Natural killer cell (primary cell): ENCODE measurements at regions not wholly inside any gene's neighbourhood (a gene's known extent, or its start where the extent isn't known, plus 50 kb on each side); places are given as distances from the start of the nearest gene placed in this dataset.
A peak's percentile ranks its signal among the peaks of the same experiment; 100 is the strongest.
"Not testable (repeated sequence)": the region's sequence is repeated elsewhere in the genome, so short reads cannot be mapped to it uniquely, and the experiment has no call there.

Experiments
- ATAC-seq, 3 donors: fragments of 150-1000 bp in 2 of 3; fragments of 200-7000 bp in 1 of 3; cut with Tn5 transposase; 1 replicate in 1 of 3; 2 replicates in 2 of 3; pipeline ENCODE4 v1.10.0; 2021; ENCODE audit warnings: mild to moderate bottlenecking in 2 of 3, moderate library complexity in 2 of 3
- DNase-seq, 2 donors: peaks; one replicate each; pipeline versions ENCODE4 v3.0.0 to v3.0.0-alpha.2; 2013 to 2021; ENCODE audit warnings: mixed read lengths in 1 of 2
- H3K27ac ChIP-seq: one replicate; pipeline ENCODE4 v1.5.1; 2013; ENCODE audit warnings: mild to moderate bottlenecking, low read length
- H3K27me3 ChIP-seq: one replicate; pipeline ENCODE4 v1.6.1; 2013; ENCODE audit warnings: low read length; ENCODE audit not compliant: control insufficient read depth, insufficient read depth
- H3K36me3 ChIP-seq: one replicate; pipeline ENCODE4 v1.6.1; 2013; ENCODE audit warnings: low read length; ENCODE audit not compliant: control insufficient read depth, insufficient read depth
- H3K4me1 ChIP-seq: one replicate; pipeline ENCODE4 v1.6.1; 2013; ENCODE audit warnings: low read length; ENCODE audit not compliant: control insufficient read depth, insufficient read depth
- H3K4me3 ChIP-seq: one replicate; pipeline ENCODE4 v1.5.1; 2013; ENCODE audit warnings: low read length
- H3K9me3 ChIP-seq: one replicate; pipeline ENCODE4 v1.6.1; 2013; ENCODE audit warnings: low read length; ENCODE audit not compliant: control insufficient read depth, insufficient read depth
- H3K27ac Mint-ChIP-seq, 2 donors: one replicate each; pipeline ENCODE4 v1.8.0; 2022; ENCODE audit warnings: mild to moderate bottlenecking in 2 of 2, mixed read lengths in 2 of 2, moderate library complexity in 1 of 2
- H3K27me3 Mint-ChIP-seq, 2 donors: one replicate each; pipeline ENCODE4 v1.8.0; 2022; ENCODE audit warnings: low read depth in 2 of 2, mixed read lengths in 2 of 2
- H3K36me3 Mint-ChIP-seq: one replicate; pipeline ENCODE4 v1.8.0; 2022; ENCODE audit warnings: mixed read lengths
- H3K4me1 Mint-ChIP-seq, 2 donors: one replicate each; pipeline ENCODE4 v1.8.0; 2022; ENCODE audit warnings: mixed read lengths in 2 of 2
- H3K4me3 Mint-ChIP-seq: one replicate; pipeline ENCODE4 v1.8.0; 2022; ENCODE audit warnings: mild to moderate bottlenecking, moderate library complexity, mixed read lengths
- H3K9me3 Mint-ChIP-seq, 2 donors: one replicate each; pipeline ENCODE4 v1.8.0; 2022; ENCODE audit warnings: mixed read lengths in 2 of 2
- CTCF ChIP-seq: fragments of 200-600 bp; IDR thresholded peaks from one replicate; pipeline ENCODE4 v1.8.0; 2022; ENCODE audit warnings: antibody characterized with exemption
- WGBS: methylation state at CpG from one replicate; pipeline ENCODE4 v1.1.7; 2013; ENCODE audit warnings: missing lambda C conversion rate; ENCODE audit not compliant: insufficient coverage; 5-methylcytosine and 5-hydroxymethylcytosine counted together
- intact Hi-C: fragments of 100-400 bp; cut with micrococcal nuclease; formaldehyde crosslinking; loops from one replicate; pipeline ENCODE4 v1.14.2; 2022

- peaks cover 7% of the 10 kb centered on the region for H3K36me3 Mint-ChIP-seq
- no peak for DNase-seq
- Histone ChIP-seq H3K4me3 (no peak overlapping the region), H3K36me3 (no peaks in the 10 kb centered on the region), H3K4me1 (peaks cover 3% of the 10 kb centered on the region), H3K27me3 (no peaks in the 10 kb centered on the region), H3K9me3 (peaks cover 3% of the 10 kb centered on the region), H3K27ac (no peak overlapping the region)
- H3K27me3 Mint-ChIP-seq = no peaks in the 10 kb centered on the region
- intact Hi-C loops = no loop called here
- H3K27ac Mint-ChIP-seq = peak overlapping the region in 1 of 2 donors; percentile 6
- no peaks in the 10 kb centered on the region for H3K9me3 Mint-ChIP-seq
- peaks cover 11% of the 10 kb centered on the region in 2 donors for H3K4me1 Mint-ChIP-seq
- no peak for TF ChIP-seq CTCF
- H3K4me3 Mint-ChIP-seq = no peak overlapping the region
- no peak for ATAC-seq
Measured at GRCh38 chr10:20380401-20380800, 516.7 kb downstream of the NEBL start.

- Mint-ChIP-seq H3K27ac (no peak overlapping the region), H3K9me3 (peaks cover 2 to 4% of the 10 kb centered on the region in 2 donors), H3K4me1 (peaks cover 18 to 28% of the 10 kb centered on the region in 2 donors), H3K4me3 (no peak overlapping the region), H3K36me3 (peaks cover 18% of the 10 kb centered on the region), H3K27me3 (no peaks in the 10 kb centered on the region)
- H3K4me3 ChIP-seq = no peak overlapping the region
- H3K4me1 ChIP-seq = no peaks in the 10 kb centered on the region
- H3K27me3 ChIP-seq = no peaks in the 10 kb centered on the region
- no peaks in the 10 kb centered on the region for H3K9me3 ChIP-seq
- no peak overlapping the region for H3K27ac ChIP-seq
- ATAC-seq (no peak), DNase-seq (no peak)
- intact Hi-C loops = no loop called here
- H3K36me3 ChIP-seq = no peaks in the 10 kb centered on the region
- TF ChIP-seq CTCF = no peak
Measured at GRCh38 chr10:20372748-20373147, 524.4 kb downstream of the NEBL start.

GRCh38 chr10:20370977-20371533, 526.1 kb downstream of the NEBL start:
- H3K4me3 Mint-ChIP-seq, H3K9me3 ChIP-seq, H3K4me3 ChIP-seq, H3K27ac Mint-ChIP-seq, H3K27ac ChIP-seq, DNase-seq, H3K27me3 ChIP-seq, H3K9me3 Mint-ChIP-seq, H3K4me1 ChIP-seq, intact Hi-C loops, ATAC-seq, H3K27me3 Mint-ChIP-seq, H3K36me3 ChIP-seq: not testable (repeated sequence)
- Mint-ChIP-seq H3K36me3 (peaks cover 30% of the 10 kb centered on the region), H3K4me1 (peaks cover 24 to 38% of the 10 kb centered on the region in 2 donors)
- 89% methylated on average over 7 of the region's 7 CpGs for WGBS

GRCh38 chr10:20369863-20370736, 527.0 kb downstream of the NEBL start:
- 91% methylated on average over 9 of the region's 9 CpGs for WGBS
- H3K4me3 Mint-ChIP-seq = no peak overlapping the region
- no peak overlapping the region for H3K27ac ChIP-seq
- no peak overlapping the region for H3K27ac Mint-ChIP-seq
- peaks cover 40% of the 10 kb centered on the region for H3K36me3 Mint-ChIP-seq
- H3K4me3 ChIP-seq = no peak overlapping the region
- DNase-seq = no peak
- peaks cover 2 to 4% of the 10 kb centered on the region in 2 donors for H3K9me3 Mint-ChIP-seq
- no peaks in the 10 kb centered on the region for H3K36me3 ChIP-seq
- H3K27me3 Mint-ChIP-seq = no peaks in the 10 kb centered on the region
- intact Hi-C loops = no loop called here
- H3K4me1 ChIP-seq = no peaks in the 10 kb centered on the region
- ATAC-seq = no peak
- H3K27me3 ChIP-seq = no peaks in the 10 kb centered on the region
- no peaks in the 10 kb centered on the region for H3K9me3 ChIP-seq
- peaks cover 24 to 38% of the 10 kb centered on the region in 2 donors for H3K4me1 Mint-ChIP-seq
- TF ChIP-seq CTCF = no peak
